ENCODE measurements at regions not wholly inside any gene's neighbourhood (a gene's known extent, or its start where the extent isn't known, plus 50 kb on each side); places are given as distances from the start of the nearest gene placed in this dataset.

DNA sequence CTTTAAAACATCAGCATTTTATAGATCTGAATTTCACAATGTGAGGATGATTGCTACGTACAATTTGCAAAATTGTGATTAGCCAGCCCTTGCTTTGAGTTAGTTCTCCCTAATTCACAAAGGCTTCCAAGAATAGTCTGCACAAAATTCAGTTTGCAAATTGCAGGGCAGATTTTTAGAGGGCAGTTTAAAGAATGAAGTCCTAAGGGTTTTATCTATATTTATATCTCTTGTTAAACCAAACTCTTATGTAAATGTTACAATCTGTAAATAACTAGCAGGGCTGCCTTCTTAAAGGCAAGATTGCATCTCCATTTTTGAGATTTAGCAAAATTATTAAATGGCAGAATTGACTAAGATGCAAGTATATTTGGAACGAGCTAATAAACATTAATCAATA lies 52.8 kb upstream of the ZNF536 start (continued):
- TF ChIP-seq, protein P1, sequence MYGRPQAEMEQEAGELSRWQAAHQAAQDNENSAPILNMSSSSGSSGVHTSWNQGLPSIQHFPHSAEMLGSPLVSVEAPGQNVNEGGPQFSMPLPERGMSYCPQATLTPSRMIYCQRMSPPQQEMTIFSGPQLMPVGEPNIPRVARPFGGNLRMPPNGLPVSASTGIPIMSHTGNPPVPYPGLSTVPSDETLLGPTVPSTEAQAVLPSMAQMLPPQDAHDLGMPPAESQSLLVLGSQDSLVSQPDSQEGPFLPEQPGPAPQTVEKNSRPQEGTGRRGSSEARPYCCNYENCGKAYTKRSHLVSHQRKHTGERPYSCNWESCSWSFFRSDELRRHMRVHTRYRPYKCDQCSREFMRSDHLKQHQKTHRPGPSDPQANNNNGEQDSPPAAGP (tag by site-specific recombination; IDR thresholded peaks at IDR 0.05): no peak
- TF ChIP-seq ZNF513 (tag by site-specific recombination; IDR thresholded peaks at IDR 0.05) (no peak), ZNF138 (tag by site-specific recombination; IDR thresholded peaks at IDR 0.05; ENCODE audit: borderline replicate concordance) (no peak), OSR2 (tag by site-specific recombination; IDR thresholded peaks at IDR 0.05) (no peak), REST (tag by site-specific recombination; IDR thresholded peaks at IDR 0.05) (no peak), TRIM28 (IDR thresholded peaks at IDR 0.05; ENCODE audit: borderline replicate concordance, low read length) (no peak), ZNF571 (tag by site-specific recombination; IDR thresholded peaks at IDR 0.05) (no peak), RBAK (tag by site-specific recombination; IDR thresholded peaks at IDR 0.05) (no peak)

DNA sequence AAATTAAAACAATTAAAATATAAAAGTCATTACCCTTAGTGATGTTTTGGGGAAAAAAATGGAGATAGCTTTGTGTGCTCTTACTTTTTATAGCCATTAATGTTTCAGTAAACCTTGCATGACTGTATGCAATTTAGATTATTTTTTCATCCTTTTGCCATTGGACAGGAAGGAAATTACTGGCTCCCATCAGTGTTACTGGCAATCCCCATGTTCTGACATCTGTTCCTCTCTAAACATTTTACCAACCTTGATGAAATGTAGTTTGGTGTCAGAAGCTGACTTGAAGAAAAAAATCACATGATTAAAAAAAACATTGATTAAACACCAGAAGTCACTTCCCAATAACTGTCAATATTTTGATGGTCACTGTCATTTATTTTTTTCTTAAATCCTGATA lies 52.3 kb upstream of the ZNF536 start:
- Histone ChIP-seq H3K9me3 (ENCODE audit: control insufficient read depth, insufficient read depth, low read depth, low read length) (no peaks in the 10 kb centered on the region), H3K4me3 (ENCODE audit: low read depth, low read length) (no peak overlapping the region), H3K36me3 (ENCODE audit: control insufficient read depth in 2 of 2, insufficient read depth in 1 of 2, low read length in 2 of 2) (peaks cover 0 to 6% of the 10 kb centered on the region in 2 experiments; a peak in 1 of 3 replicates), H3K27ac (ENCODE audit: extremely low read depth, low read depth, low read length) (no peak overlapping the region), H3K4me1 (ENCODE audit: control insufficient read depth, insufficient read depth, low read length) (no peaks in the 10 kb centered on the region)
- ChIA-PET CTCF (interaction anchor here (0.6 to 1.1 kb wide), 5 partner anchors 12 to 833 kb away, joined by 3 to 4 read pairs (median 3); no protein-coding TSS in a partner anchor), POLR2A (no interaction called here)
- TF ChIP-seq ZNF398 (tag by site-specific recombination; IDR thresholded peaks at IDR 0.05): no peak
- TF ChIP-seq, protein P2, sequence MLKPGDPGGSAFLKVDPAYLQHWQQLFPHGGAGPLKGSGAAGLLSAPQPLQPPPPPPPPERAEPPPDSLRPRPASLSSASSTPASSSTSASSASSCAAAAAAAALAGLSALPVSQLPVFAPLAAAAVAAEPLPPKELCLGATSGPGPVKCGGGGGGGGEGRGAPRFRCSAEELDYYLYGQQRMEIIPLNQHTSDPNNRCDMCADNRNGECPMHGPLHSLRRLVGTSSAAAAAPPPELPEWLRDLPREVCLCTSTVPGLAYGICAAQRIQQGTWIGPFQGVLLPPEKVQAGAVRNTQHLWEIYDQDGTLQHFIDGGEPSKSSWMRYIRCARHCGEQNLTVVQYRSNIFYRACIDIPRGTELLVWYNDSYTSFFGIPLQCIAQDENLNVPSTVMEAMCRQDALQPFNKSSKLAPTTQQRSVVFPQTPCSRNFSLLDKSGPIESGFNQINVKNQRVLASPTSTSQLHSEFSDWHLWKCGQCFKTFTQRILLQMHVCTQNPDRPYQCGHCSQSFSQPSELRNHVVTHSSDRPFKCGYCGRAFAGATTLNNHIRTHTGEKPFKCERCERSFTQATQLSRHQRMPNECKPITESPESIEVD (tag by site-specific recombination; IDR thresholded peaks at IDR 0.05): 0 out of 2 replicates have a peak, but pooled peaks have one; percentile 14

DNA sequence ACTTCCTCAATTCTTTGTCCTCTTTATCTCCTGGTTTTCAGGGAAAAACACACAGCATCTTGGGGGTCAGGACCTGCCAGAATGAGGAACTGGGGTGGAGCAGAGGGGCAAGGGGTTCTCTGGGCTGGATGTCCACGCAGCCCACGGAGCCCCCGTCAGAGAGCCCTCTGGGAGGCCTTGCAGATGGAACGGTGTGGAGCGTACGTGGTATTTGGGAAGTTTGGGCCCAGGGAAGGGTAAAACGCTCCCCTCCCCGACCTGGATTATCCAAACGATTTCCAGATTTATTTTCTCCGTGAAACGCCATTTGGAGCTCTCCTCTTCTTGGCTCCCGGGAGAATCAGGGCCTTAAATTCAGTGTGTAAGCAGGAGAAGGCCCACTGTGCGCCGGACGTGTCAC lies 51.7 kb upstream of the ZNF536 start:
- Histone ChIP-seq H3K36me3 (ENCODE audit: control insufficient read depth in 2 of 2, insufficient read depth in 1 of 2, low read length in 2 of 2) (peaks cover 0 to 6% of the 10 kb centered on the region in 2 experiments; a peak in 1 of 3 replicates), H3K27ac (ENCODE audit: extremely low read depth, low read depth, low read length) (no peak overlapping the region), H3K4me1 (ENCODE audit: control insufficient read depth, insufficient read depth, low read length) (no peaks in the 10 kb centered on the region), H3K4me3 (ENCODE audit: low read depth, low read length) (no peak overlapping the region), H3K9me3 (ENCODE audit: control insufficient read depth, insufficient read depth, low read depth, low read length) (no peaks in the 10 kb centered on the region)
- POLR2A ChIA-PET: no interaction called here
- CTCF ChIA-PET: interaction anchor here (0.6 to 0.8 kb wide), 2 partner anchors 43 to 785 kb away, joined by 3 read pairs; no protein-coding TSS in a partner anchor
- TF ChIP-seq ZNF140 (tag by site-specific recombination; IDR thresholded peaks at IDR 0.05) (no peak), KLF7 (tag by site-specific recombination; IDR thresholded peaks at IDR 0.05; ENCODE audit: borderline replicate concordance) (no peak), ZNF354C (tag by site-specific recombination; IDR thresholded peaks at IDR 0.05; ENCODE audit: borderline replicate concordance, low read depth) (no peak), PATZ1 (tag by site-specific recombination; IDR thresholded peaks at IDR 0.05) (no peak), GLIS2 (tag by site-specific recombination; IDR thresholded peaks at IDR 0.05) (no peak), ZNF175 (tag by site-specific recombination; IDR thresholded peaks at IDR 0.05) (no peak)
- TF ChIP-seq, protein P2 (tag by site-specific recombination; IDR thresholded peaks at IDR 0.05): no peak
- TF ChIP-seq, protein P3, sequence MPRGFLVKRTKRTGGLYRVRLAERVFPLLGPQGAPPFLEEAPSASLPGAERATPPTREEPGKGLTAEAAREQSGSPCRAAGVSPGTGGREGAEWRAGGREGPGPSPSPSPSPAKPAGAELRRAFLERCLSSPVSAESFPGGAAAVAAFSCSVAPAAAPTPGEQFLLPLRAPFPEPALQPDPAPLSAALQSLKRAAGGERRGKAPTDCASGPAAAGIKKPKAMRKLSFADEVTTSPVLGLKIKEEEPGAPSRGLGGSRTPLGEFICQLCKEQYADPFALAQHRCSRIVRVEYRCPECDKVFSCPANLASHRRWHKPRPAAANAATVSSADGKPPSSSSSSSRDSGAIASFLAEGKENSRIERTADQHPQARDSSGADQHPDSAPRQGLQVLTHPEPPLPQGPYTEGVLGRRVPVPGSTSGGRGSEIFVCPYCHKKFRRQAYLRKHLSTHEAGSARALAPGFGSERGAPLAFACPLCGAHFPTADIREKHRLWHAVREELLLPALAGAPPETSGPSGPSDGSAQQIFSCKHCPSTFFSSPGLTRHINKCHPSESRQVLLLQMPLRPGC (tag by site-specific recombination; IDR thresholded peaks at IDR 0.05): no peak
